Parathyroid adenoma (tissue), 2 donors: ENCODE measurements at regions not wholly inside any gene's neighbourhood (a gene's known extent, or its start where the extent isn't known, plus 50 kb on each side); places are given as distances from the start of the nearest gene placed in this dataset.

Source experiments
- H2AFZ ChIP-seq: fragments of 300-600 bp; sonication (generic); one replicate; pipeline ENCODE4 v1.7.0; 2017; ENCODE audit warnings: antibody characterized with exemption, mild to moderate bottlenecking
- H3K27ac ChIP-seq: fragments of 300-600 bp; sonication (generic); one replicate; pipeline ENCODE4 v1.7.0; 2017
- H3K27me3 ChIP-seq: fragments of 300-600 bp; sonication (generic); one replicate; pipeline ENCODE4 v1.7.0; 2017; ENCODE audit warnings: low read length; ENCODE audit not compliant: control insufficient read depth, insufficient read depth
- H3K36me3 ChIP-seq: fragments of 300-600 bp; sonication (generic); one replicate; pipeline ENCODE4 v1.7.0; 2017; ENCODE audit warnings: low read length; ENCODE audit not compliant: control insufficient read depth, insufficient read depth
- H3K4me1 ChIP-seq: fragments of 300-600 bp; sonication (generic); one replicate; pipeline ENCODE4 v1.7.0; 2017; ENCODE audit warnings: control low read depth
- H3K4me2 ChIP-seq: fragments of 300-600 bp; sonication (generic); one replicate; pipeline ENCODE4 v1.7.0; 2017; ENCODE audit warnings: low read length
- H3K4me3 ChIP-seq: fragments of 300-600 bp; sonication (generic); one replicate; pipeline ENCODE4 v1.7.0; 2017; ENCODE audit warnings: low read depth, low read length
- H3K79me2 ChIP-seq: fragments of 300-600 bp; sonication (generic); one replicate; pipeline ENCODE4 v1.7.0; 2017; ENCODE audit warnings: control low read depth
- H3K9ac ChIP-seq: fragments of 300-600 bp; sonication (generic); one replicate; pipeline ENCODE4 v1.7.0; 2017; ENCODE audit warnings: mild to moderate bottlenecking
- H3K9me3 ChIP-seq: fragments of 300-600 bp; sonication (generic); one replicate; pipeline ENCODE4 v1.7.0; 2017; ENCODE audit warnings: low read length; ENCODE audit not compliant: control insufficient read depth
- CTCF ChIP-seq: fragments of 300-600 bp; sonication (generic); IDR thresholded peaks from one replicate; pipeline ENCODE4 v1.7.0; 2017; ENCODE audit warnings: antibody characterized with exemption, mild to moderate bottlenecking
- donor health status: primary hyperparathyroidism.

- Histone ChIP-seq H3K4me1 (no peaks in the 10 kb centered on the region), H2AFZ (no peak overlapping the region), H3K27me3 (no peaks in the 10 kb centered on the region), H3K9ac (no peak overlapping the region), H3K79me2 (no peaks in the 10 kb centered on the region), H3K4me2 (no peak overlapping the region), H3K36me3 (no peaks in the 10 kb centered on the region), H3K27ac (no peak overlapping the region), H3K9me3 (no peaks in the 10 kb centered on the region), H3K4me3 (no peak overlapping the region)
- no peak for TF ChIP-seq CTCF
Measured at GRCh38 chr6:166738386-166739116, 111.5 kb upstream of the RPS6KA2 start.

GRCh38 chr6:166737261-166737660, 110.2 kb upstream of the RPS6KA2 start:
- Histone ChIP-seq H3K4me2 (no peak overlapping the region), H3K4me3 (no peak overlapping the region), H3K9me3 (no peaks in the 10 kb centered on the region), H3K27me3 (no peaks in the 10 kb centered on the region), H3K4me1 (no peaks in the 10 kb centered on the region), H3K36me3 (no peaks in the 10 kb centered on the region), H3K79me2 (no peaks in the 10 kb centered on the region), H3K9ac (no peak overlapping the region), H2AFZ (no peak overlapping the region), H3K27ac (no peak overlapping the region)
- no peak for TF ChIP-seq CTCF

DNA sequence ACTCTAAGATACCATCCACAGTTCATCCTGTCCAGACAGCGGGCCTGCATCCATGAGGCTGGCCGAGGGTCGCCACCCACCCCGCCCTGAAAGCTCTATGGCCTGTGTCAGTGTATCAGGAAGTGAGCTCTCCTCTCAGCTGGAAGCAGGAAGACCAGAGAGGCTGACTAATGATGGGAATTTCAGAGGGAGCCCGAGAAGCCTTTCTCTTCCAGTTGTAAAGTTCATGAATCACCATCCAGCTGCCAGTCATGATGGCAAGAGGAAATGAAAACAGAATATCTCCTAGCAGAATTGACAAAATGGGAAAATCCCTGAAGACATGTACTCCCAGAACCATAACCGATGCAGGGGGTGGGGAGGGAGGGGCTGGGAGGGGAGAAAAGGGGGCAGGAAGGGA, 109.6 kb upstream of the RPS6KA2 start:
- Histone ChIP-seq H3K9ac (no peak overlapping the region), H3K4me3 (no peak overlapping the region), H3K27me3 (no peaks in the 10 kb centered on the region), H3K4me2 (no peak overlapping the region), H3K27ac (no peak overlapping the region), H3K79me2 (no peaks in the 10 kb centered on the region), H2AFZ (no peak overlapping the region), H3K36me3 (no peaks in the 10 kb centered on the region), H3K4me1 (no peaks in the 10 kb centered on the region), H3K9me3 (no peaks in the 10 kb centered on the region)
- no peak for TF ChIP-seq CTCF

- H3K27ac ChIP-seq = no peak overlapping the region
Measured at GRCh38 chr6:166733900-166734299, 106.8 kb upstream of the RPS6KA2 start.

More at GRCh38 chr6:166733900-166734299, 106.8 kb upstream of the RPS6KA2 start:
- Histone ChIP-seq H3K4me3 (no peak overlapping the region), H3K27me3 (no peaks in the 10 kb centered on the region), H3K9ac (no peak overlapping the region), H3K79me2 (no peaks in the 10 kb centered on the region), H3K36me3 (no peaks in the 10 kb centered on the region), H3K4me1 (no peaks in the 10 kb centered on the region), H2AFZ (no peak overlapping the region), H3K4me2 (no peak overlapping the region), H3K9me3 (no peaks in the 10 kb centered on the region)
- no peak for TF ChIP-seq CTCF
